ENCODE measurements at regions not wholly inside any gene's neighbourhood (a gene's known extent, or its start where the extent isn't known, plus 50 kb on each side); places are given as distances from the start of the nearest gene placed in this dataset.

GRCh38 chr16:79327836-79328235 is 272.7 kb downstream of the MAF start:
- H3K27me3 ChIP-seq (ENCODE audit: insufficient read depth, low read length): no peaks in the 10 kb centered on the region
- no peak overlapping the region for H3K4me2 ChIP-seq (ENCODE audit: low read length)

More at GRCh38 chr16:79327836-79328235, 272.7 kb downstream of the MAF start:
- Histone ChIP-seq H3K9ac (ENCODE audit: low read length) (no peak overlapping the region), H3K36me3 (ENCODE audit: control insufficient read depth in 1 of 2, insufficient read depth in 2 of 2, low read length in 2 of 2) (no peaks in the 10 kb centered on the region), H2AFZ (ENCODE audit: low read depth, low read length, poor library complexity, severe bottlenecking) (no peak overlapping the region), H3K27ac (ENCODE audit: low read depth, low read length) (no peak overlapping the region), H3K4me1 (ENCODE audit: control insufficient read depth in 1 of 2, insufficient read depth in 2 of 2, low read length in 2 of 2) (no peaks in the 10 kb centered on the region), H3K79me2 (ENCODE audit: insufficient read depth, low read length) (no peaks in the 10 kb centered on the region), H3K4me3 (replicated peaks in 1 of 2; ENCODE audit: low read depth in 1 of 2, low read length in 2 of 2) (no peak overlapping the region), H4K20me1 (ENCODE audit: insufficient read depth) (no peaks in the 10 kb centered on the region), H3K9me2 (ENCODE audit: insufficient read depth) (no peaks in the 10 kb centered on the region), H3K9me3 (ENCODE audit: control insufficient read depth in 1 of 2, insufficient read depth in 1 of 2, low read depth in 1 of 2, low read length in 2 of 2) (peaks cover 17 to 48% of the 10 kb centered on the region in 2 experiments; a peak in 2 of 4 replicates)
- RAD21 ChIA-PET (ENCODE audit: low non-redundant PET in 1 of 2, low total read pairs in 2 of 2, uncharacterized antibody in 2 of 2, unreplicated experiment in 2 of 2): no interaction called here
- CTCF ChIA-PET: no interaction called here
- ATAC-seq: no peak
- BruUV-seq (replicated peaks): no TSS peak
- intact Hi-C loops (cut with micrococcal nuclease): no loop called here
- no peak for DNase-seq (ENCODE audit: low read depth, low spot score)
- TF ChIP-seq JUND (IDR thresholded peaks at IDR 0.05) (no peak), ELF1 (IDR thresholded peaks at IDR 0.05; ENCODE audit: borderline replicate concordance, low read depth) (no peak), POLR2A (IDR thresholded peaks at IDR 0.05; ENCODE audit: borderline replicate concordance, extremely low read depth, insufficient read depth, insufficient read length) (no peak), YY1 (IDR thresholded peaks at IDR 0.05; ENCODE audit: extremely low read depth, insufficient replicate concordance, low read depth, low read length) (no peak), POLR2AphosphoS5 (IDR thresholded peaks at IDR 0.05; ENCODE audit: low read depth, low read length) (no peak), EZH2 (IDR thresholded peaks at IDR 0.05) (no peak), ZFX (IDR thresholded peaks at IDR 0.05) (no peak), SRF (IDR thresholded peaks at IDR 0.05; ENCODE audit: low read depth) (no peak), EGR1 (IDR thresholded peaks at IDR 0.05; ENCODE audit: low read depth) (no peak), FOSL1 (IDR thresholded peaks at IDR 0.05; ENCODE audit: low read depth) (no peak), CEBPB (IDR thresholded peaks at IDR 0.05; ENCODE audit: low read depth) (no peak), EZH2phosphoT487 (IDR thresholded peaks at IDR 0.05; ENCODE audit: borderline replicate concordance) (no peak), RAD21 (IDR thresholded peaks at IDR 0.05; ENCODE audit: low read depth) (no peak), SP1 (IDR thresholded peaks at IDR 0.05; ENCODE audit: low read depth) (no peak)
- TF ChIP-seq, protein P1, sequence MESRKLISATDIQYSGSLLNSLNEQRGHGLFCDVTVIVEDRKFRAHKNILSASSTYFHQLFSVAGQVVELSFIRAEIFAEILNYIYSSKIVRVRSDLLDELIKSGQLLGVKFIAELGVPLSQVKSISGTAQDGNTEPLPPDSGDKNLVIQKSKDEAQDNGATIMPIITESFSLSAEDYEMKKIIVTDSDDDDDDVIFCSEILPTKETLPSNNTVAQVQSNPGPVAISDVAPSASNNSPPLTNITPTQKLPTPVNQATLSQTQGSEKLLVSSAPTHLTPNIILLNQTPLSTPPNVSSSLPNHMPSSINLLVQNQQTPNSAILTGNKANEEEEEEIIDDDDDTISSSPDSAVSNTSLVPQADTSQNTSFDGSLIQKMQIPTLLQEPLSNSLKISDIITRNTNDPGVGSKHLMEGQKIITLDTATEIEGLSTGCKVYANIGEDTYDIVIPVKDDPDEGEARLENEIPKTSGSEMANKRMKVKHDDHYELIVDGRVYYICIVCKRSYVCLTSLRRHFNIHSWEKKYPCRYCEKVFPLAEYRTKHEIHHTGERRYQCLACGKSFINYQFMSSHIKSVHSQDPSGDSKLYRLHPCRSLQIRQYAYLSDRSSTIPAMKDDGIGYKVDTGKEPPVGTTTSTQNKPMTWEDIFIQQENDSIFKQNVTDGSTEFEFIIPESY (IDR thresholded peaks at IDR 0.05; ENCODE audit: extremely low read depth, insufficient replicate concordance, low read length): no peak
- TF ChIP-seq, protein P2, sequence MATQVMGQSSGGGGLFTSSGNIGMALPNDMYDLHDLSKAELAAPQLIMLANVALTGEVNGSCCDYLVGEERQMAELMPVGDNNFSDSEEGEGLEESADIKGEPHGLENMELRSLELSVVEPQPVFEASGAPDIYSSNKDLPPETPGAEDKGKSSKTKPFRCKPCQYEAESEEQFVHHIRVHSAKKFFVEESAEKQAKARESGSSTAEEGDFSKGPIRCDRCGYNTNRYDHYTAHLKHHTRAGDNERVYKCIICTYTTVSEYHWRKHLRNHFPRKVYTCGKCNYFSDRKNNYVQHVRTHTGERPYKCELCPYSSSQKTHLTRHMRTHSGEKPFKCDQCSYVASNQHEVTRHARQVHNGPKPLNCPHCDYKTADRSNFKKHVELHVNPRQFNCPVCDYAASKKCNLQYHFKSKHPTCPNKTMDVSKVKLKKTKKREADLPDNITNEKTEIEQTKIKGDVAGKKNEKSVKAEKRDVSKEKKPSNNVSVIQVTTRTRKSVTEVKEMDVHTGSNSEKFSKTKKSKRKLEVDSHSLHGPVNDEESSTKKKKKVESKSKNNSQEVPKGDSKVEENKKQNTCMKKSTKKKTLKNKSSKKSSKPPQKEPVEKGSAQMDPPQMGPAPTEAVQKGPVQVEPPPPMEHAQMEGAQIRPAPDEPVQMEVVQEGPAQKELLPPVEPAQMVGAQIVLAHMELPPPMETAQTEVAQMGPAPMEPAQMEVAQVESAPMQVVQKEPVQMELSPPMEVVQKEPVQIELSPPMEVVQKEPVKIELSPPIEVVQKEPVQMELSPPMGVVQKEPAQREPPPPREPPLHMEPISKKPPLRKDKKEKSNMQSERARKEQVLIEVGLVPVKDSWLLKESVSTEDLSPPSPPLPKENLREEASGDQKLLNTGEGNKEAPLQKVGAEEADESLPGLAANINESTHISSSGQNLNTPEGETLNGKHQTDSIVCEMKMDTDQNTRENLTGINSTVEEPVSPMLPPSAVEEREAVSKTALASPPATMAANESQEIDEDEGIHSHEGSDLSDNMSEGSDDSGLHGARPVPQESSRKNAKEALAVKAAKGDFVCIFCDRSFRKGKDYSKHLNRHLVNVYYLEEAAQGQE (IDR thresholded peaks at IDR 0.05; ENCODE audit: low read depth): no peak
- TF ChIP-seq, protein P3, sequence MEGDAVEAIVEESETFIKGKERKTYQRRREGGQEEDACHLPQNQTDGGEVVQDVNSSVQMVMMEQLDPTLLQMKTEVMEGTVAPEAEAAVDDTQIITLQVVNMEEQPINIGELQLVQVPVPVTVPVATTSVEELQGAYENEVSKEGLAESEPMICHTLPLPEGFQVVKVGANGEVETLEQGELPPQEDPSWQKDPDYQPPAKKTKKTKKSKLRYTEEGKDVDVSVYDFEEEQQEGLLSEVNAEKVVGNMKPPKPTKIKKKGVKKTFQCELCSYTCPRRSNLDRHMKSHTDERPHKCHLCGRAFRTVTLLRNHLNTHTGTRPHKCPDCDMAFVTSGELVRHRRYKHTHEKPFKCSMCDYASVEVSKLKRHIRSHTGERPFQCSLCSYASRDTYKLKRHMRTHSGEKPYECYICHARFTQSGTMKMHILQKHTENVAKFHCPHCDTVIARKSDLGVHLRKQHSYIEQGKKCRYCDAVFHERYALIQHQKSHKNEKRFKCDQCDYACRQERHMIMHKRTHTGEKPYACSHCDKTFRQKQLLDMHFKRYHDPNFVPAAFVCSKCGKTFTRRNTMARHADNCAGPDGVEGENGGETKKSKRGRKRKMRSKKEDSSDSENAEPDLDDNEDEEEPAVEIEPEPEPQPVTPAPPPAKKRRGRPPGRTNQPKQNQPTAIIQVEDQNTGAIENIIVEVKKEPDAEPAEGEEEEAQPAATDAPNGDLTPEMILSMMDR (IDR thresholded peaks at IDR 0.05 in 2 of 3, conservative IDR thresholded peaks at IDR 0.05 in 1 of 3; ENCODE audit: borderline replicate concordance in 1 of 3, insufficient read depth in 1 of 3, low read depth in 2 of 3, low read length in 2 of 3): no peak
- POLR2A ChIA-PET: no interaction called here
